ENCODE measurements at regions not wholly inside any gene's neighbourhood (a gene's known extent, or its start where the extent isn't known, plus 50 kb on each side); places are given as distances from the start of the nearest gene placed in this dataset.

GRCh38 chr3:144055604-144056003, 84.0 kb downstream of the DIPK2A start:
- no peak overlapping the region for H3K27ac ChIP-seq
- TF ChIP-seq POLR2A (IDR thresholded peaks at IDR 0.05) (no peak), POLR2AphosphoS5 (IDR thresholded peaks at IDR 0.05; ENCODE audit: insufficient read depth in 1 of 2, low read depth in 1 of 2) (no peak)
- TF ChIP-seq, protein P1, sequence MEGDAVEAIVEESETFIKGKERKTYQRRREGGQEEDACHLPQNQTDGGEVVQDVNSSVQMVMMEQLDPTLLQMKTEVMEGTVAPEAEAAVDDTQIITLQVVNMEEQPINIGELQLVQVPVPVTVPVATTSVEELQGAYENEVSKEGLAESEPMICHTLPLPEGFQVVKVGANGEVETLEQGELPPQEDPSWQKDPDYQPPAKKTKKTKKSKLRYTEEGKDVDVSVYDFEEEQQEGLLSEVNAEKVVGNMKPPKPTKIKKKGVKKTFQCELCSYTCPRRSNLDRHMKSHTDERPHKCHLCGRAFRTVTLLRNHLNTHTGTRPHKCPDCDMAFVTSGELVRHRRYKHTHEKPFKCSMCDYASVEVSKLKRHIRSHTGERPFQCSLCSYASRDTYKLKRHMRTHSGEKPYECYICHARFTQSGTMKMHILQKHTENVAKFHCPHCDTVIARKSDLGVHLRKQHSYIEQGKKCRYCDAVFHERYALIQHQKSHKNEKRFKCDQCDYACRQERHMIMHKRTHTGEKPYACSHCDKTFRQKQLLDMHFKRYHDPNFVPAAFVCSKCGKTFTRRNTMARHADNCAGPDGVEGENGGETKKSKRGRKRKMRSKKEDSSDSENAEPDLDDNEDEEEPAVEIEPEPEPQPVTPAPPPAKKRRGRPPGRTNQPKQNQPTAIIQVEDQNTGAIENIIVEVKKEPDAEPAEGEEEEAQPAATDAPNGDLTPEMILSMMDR (IDR thresholded peaks at IDR 0.05): no peak
- H3K4me3 ChIP-seq: no peak overlapping the region
- intact Hi-C loops (cut with DNase I): no loop called here
- no peaks in the 10 kb centered on the region for H3K27me3 ChIP-seq
- DNase-seq (ENCODE audit: extremely low spot score in 2 of 2): no peak
- H3K36me3 ChIP-seq: no peaks in the 10 kb centered on the region
- no peaks in the 10 kb centered on the region for H3K9me3 ChIP-seq
- no peaks in the 10 kb centered on the region for H3K4me1 ChIP-seq

DNA sequence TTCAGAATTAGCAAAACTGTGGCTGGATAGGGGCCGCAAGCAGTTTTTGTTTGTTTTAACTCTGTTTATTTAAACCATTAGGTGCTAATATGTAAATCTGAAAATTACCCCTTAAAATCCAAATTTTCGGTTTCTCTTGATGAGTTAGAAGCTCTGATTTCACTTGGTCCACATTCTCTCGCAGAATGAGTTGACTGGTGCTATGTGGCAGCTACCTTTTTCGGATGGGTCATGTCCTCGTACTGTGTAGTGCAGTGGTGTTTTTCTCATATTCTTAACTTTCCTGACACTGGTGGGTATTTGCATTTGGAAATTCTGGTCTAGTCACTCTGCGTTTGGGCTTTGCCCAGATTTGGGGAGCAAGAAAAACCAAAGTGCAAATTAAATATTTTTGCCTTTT, 87.1 kb downstream of the DIPK2A start:
- no peak overlapping the region for H3K27ac ChIP-seq
- H3K4me1 ChIP-seq: no peaks in the 10 kb centered on the region
- DNase-seq (ENCODE audit: extremely low spot score in 2 of 2): no peak
- TF ChIP-seq POLR2A (IDR thresholded peaks at IDR 0.05) (no peak), POLR2AphosphoS5 (IDR thresholded peaks at IDR 0.05; ENCODE audit: insufficient read depth in 1 of 2, low read depth in 1 of 2) (no peak)
- TF ChIP-seq, protein P1 (IDR thresholded peaks at IDR 0.05): no peak
- H3K36me3 ChIP-seq: no peaks in the 10 kb centered on the region
- no peak overlapping the region for H3K4me3 ChIP-seq
- intact Hi-C loops (cut with DNase I): no loop called here
- H3K27me3 ChIP-seq: no peaks in the 10 kb centered on the region
- H3K9me3 ChIP-seq: no peaks in the 10 kb centered on the region

DNA sequence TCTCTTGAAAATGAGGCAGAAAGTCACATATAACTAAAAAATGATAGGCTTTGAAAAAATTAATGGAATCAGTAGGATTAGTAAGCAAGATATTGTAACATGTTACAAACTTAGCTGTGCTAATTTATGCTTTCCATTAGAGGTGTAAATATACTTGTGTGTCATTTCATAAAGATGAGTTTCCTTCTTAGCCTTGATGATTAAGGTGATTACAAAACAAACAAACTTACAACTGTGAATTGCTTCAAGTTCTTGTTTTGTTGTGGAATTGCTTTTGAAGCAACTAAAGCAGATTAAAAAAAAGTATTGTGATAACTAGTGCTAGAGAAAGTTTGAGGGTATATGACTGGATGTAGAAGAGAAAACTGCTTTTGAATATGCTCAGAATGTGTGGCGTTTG, 87.9 kb downstream of the DIPK2A start:
- no peak overlapping the region for H3K27ac ChIP-seq
- H3K9me3 ChIP-seq: no peaks in the 10 kb centered on the region
- no peak overlapping the region for H3K4me3 ChIP-seq
- no peak for TF ChIP-seq POLR2AphosphoS5 (IDR thresholded peaks at IDR 0.05; ENCODE audit: insufficient read depth in 1 of 2, low read depth in 1 of 2)
- TF ChIP-seq, protein P1 (IDR thresholded peaks at IDR 0.05): no peak
- TF ChIP-seq POLR2A (IDR thresholded peaks at IDR 0.05): no peak
- H3K27me3 ChIP-seq: no peaks in the 10 kb centered on the region
- intact Hi-C loops (cut with DNase I): no loop called here
- no peaks in the 10 kb centered on the region for H3K36me3 ChIP-seq
- H3K4me1 ChIP-seq: no peaks in the 10 kb centered on the region
- no peak for DNase-seq (ENCODE audit: extremely low spot score in 2 of 2)

DNA sequence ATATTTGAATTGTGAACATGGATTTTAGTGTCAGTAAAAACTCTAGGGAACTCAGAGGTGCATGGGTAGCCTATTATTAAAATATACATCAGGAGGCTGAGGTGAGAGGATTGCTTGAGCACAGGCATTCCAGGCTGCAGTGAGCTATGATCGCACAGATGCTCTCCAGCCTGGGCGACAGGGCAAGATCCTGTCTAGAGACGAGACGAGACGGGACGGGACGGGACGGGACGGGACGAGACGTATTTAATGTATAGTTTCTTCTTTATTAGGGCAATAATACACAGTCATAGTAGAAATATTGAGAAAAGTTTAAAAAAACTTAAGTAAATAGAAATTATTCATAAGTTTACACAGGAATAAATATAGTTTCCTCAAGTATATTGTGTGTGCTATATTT, 89.3 kb downstream of the DIPK2A start:
- H3K27me3 ChIP-seq: no peaks in the 10 kb centered on the region
- H3K4me1 ChIP-seq: no peaks in the 10 kb centered on the region
- intact Hi-C loops (cut with DNase I): no loop called here
- DNase-seq (ENCODE audit: extremely low spot score in 2 of 2): no peak
- no peaks in the 10 kb centered on the region for H3K36me3 ChIP-seq
- H3K27ac ChIP-seq: no peak overlapping the region
- TF ChIP-seq POLR2A (IDR thresholded peaks at IDR 0.05) (no peak), POLR2AphosphoS5 (IDR thresholded peaks at IDR 0.05; ENCODE audit: insufficient read depth in 1 of 2, low read depth in 1 of 2) (no peak)
- TF ChIP-seq, protein P1 (IDR thresholded peaks at IDR 0.05): no peak
- no peaks in the 10 kb centered on the region for H3K9me3 ChIP-seq
- H3K4me3 ChIP-seq: no peak overlapping the region

DNA sequence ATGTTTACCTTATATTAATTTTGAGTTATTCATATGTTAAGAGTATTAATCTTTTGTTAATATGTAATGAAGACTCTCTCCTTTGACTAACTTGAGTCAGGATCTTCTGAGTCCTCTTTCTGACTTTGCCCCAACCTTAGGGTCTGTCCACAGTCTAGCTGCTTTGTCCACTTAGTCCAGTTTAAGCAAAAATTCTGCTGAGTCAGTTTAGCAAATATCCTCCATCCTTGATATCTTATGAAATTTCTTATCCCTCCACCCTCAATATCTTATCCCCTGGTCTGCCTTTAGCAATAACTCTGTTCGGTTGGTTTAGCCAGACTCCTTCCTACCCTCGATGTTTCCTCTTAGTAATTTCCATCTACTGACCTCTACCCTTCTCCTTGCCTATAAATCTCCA, 91.7 kb downstream of the DIPK2A start:
- intact Hi-C loops (cut with DNase I): no loop called here
- no peaks in the 10 kb centered on the region for H3K9me3 ChIP-seq
- H3K4me3 ChIP-seq: no peak overlapping the region
- H3K36me3 ChIP-seq: no peaks in the 10 kb centered on the region
- TF ChIP-seq POLR2AphosphoS5 (IDR thresholded peaks at IDR 0.05; ENCODE audit: insufficient read depth in 1 of 2, low read depth in 1 of 2) (no peak), POLR2A (IDR thresholded peaks at IDR 0.05) (no peak)
- TF ChIP-seq, protein P1 (IDR thresholded peaks at IDR 0.05): no peak
- H3K27me3 ChIP-seq: no peaks in the 10 kb centered on the region
- no peak for DNase-seq (ENCODE audit: extremely low spot score in 2 of 2)
- H3K27ac ChIP-seq: no peak overlapping the region
- no peaks in the 10 kb centered on the region for H3K4me1 ChIP-seq
